NB4 (cell line): ENCODE measurements at regions not wholly inside any gene's neighbourhood (a gene's known extent, or its start where the extent isn't known, plus 50 kb on each side); places are given as distances from the start of the nearest gene placed in this dataset.

Experiments used
- CTCF ChIP-seq: IDR thresholded peaks from one replicate; pipeline ENCODE4 v1.5.1; 2012; ENCODE audit warnings: low read depth, low read length
- MAX ChIP-seq: IDR thresholded peaks from 2 replicates; pipeline ENCODE4 v1.6.1; 2011; ENCODE audit warnings: low read depth, low read length
- MYC ChIP-seq: IDR thresholded peaks from 2 replicates; pipeline ENCODE4 v1.6.1; 2011; ENCODE audit warnings: low read depth, low read length
- POLR2A ChIP-seq: IDR thresholded peaks from 2 replicates; pipeline ENCODE4 v1.6.1; 2011; ENCODE audit warnings: mild to moderate bottlenecking; ENCODE audit not compliant: insufficient read length; ENCODE audit errors: extremely low read depth

- no peak for TF ChIP-seq CTCF
- TF ChIP-seq POLR2A: no peak
- no peak for TF ChIP-seq MAX
- TF ChIP-seq MYC: no peak
These were observed 132.0 kb upstream of the FSTL4 start for GRCh38 chr5:133744051-133744959.
